Kidney (tissue), 13 donors: ENCODE measurements at regions not wholly inside any gene's neighbourhood (a gene's known extent, or its start where the extent isn't known, plus 50 kb on each side); places are given as distances from the start of the nearest gene placed in this dataset.
"Not testable (repeated sequence)": the region's sequence is repeated elsewhere in the genome, so short reads cannot be mapped to it uniquely, and the experiment has no call there.

ENCODE experiments used
- DNase-seq, 5 donors: peaks; one replicate each; pipeline ENCODE4 v3.0.0-alpha.2; 2013 to 2020
- FAIRE-seq: peaks from 2 replicates; lab custom pipeline; 2012; peaks lifted over from hg19 to GRCh38; lab: Jason Lieb, UNC
- H3K27ac ChIP-seq, 2 donors: one replicate each; pipeline ENCODE4 v1.7.0; 2013; ENCODE audit warnings: low read depth in 2 of 2, low read length in 2 of 2, inconsistent platforms in 1 of 2
- H3K27me3 ChIP-seq: one replicate; pipeline ENCODE4 v1.7.1; 2013; ENCODE audit warnings: low read length, inconsistent platforms; ENCODE audit not compliant: control insufficient read depth, insufficient read depth
- H3K36me3 ChIP-seq, 3 donors: one replicate each; pipeline versions ENCODE4 v1.7.0 to v1.7.1; 2013; ENCODE audit warnings: low read length in 3 of 3, control low read depth in 1 of 3, inconsistent platforms in 1 of 3; ENCODE audit not compliant: insufficient read depth in 3 of 3, control insufficient read depth in 2 of 3
- H3K4me1 ChIP-seq, 3 donors: one replicate each; pipeline versions ENCODE4 v1.7.0 to v1.7.1; 2013; ENCODE audit warnings: low read length in 3 of 3, inconsistent platforms in 1 of 3, low read depth in 1 of 3; ENCODE audit not compliant: control insufficient read depth in 2 of 3, insufficient read depth in 2 of 3
- H3K4me3 ChIP-seq, 3 donors: one replicate each; pipeline versions ENCODE4 v1.7.0 to v1.8.1; 2013; ENCODE audit warnings: low read length in 3 of 3, control low read depth in 1 of 3, inconsistent platforms in 1 of 3
- H3K9ac ChIP-seq, 3 donors: one replicate each; pipeline versions ENCODE4 v1.7.0 to v1.7.1; 2013; ENCODE audit warnings: low read length in 3 of 3, control low read depth in 1 of 3, inconsistent platforms in 1 of 3
- H3K9me3 ChIP-seq, 3 donors: one replicate each; pipeline versions ENCODE4 v1.7.0 to v1.7.1; 2013; ENCODE audit warnings: low read length in 3 of 3, control low read depth in 1 of 3, inconsistent platforms in 1 of 3; ENCODE audit not compliant: control insufficient read depth in 2 of 3, insufficient read depth in 1 of 3
- intact Hi-C: fragments of 100-400 bp; cut with DNase I; formaldehyde crosslinking; loops from one replicate; pipeline ENCODE4 v1.11.1; 2022
- TF ChIP-seq, protein P1 (sequence below): IDR thresholded peaks from 3 replicates; pipeline ENCODE4 v1.5.1; 2012; ENCODE audit warnings: mild to moderate bottlenecking, moderate library complexity, borderline replicate concordance; ENCODE audit not compliant: insufficient read depth; ENCODE audit errors: extremely low read depth
- donor health status: control.
- donor health status: control.
- donor health status: control.
- donor health status: control.
- donor health status: control.
- donor health status: DM: yes; HTN: yes; CAD: no.
- donor health status: Normal renal cell carcinoma (clear cell type).

DNA sequence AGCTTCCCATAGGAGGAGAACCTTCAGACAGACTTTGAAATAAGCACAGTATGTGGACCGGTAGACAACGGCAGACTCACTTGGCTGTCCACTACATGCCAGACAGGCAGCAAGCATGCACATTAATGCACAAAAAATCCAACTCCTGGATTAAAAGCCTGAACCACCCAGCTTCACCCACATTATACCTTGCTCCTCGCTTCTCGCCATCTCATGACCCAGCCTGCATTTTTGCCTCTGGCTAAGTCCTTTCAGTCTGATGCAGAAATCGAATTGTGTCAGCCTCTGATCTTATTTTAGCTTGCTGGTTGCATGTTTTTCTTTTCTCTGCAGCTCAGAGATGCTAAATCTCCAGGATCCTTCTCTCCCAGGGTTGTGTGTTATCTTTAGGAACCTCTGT lies 358.7 kb downstream of the RFC3 start:
- intact Hi-C loops: no loop called here
- DNase-seq (peak in 1 of 5 donors; percentile 4), FAIRE-seq (no peak)
- no peaks in the 10 kb centered on the region for H3K36me3 ChIP-seq
- H3K27ac ChIP-seq: no peak overlapping the region
- H3K9ac ChIP-seq: no peak overlapping the region
- TF ChIP-seq, protein P1, sequence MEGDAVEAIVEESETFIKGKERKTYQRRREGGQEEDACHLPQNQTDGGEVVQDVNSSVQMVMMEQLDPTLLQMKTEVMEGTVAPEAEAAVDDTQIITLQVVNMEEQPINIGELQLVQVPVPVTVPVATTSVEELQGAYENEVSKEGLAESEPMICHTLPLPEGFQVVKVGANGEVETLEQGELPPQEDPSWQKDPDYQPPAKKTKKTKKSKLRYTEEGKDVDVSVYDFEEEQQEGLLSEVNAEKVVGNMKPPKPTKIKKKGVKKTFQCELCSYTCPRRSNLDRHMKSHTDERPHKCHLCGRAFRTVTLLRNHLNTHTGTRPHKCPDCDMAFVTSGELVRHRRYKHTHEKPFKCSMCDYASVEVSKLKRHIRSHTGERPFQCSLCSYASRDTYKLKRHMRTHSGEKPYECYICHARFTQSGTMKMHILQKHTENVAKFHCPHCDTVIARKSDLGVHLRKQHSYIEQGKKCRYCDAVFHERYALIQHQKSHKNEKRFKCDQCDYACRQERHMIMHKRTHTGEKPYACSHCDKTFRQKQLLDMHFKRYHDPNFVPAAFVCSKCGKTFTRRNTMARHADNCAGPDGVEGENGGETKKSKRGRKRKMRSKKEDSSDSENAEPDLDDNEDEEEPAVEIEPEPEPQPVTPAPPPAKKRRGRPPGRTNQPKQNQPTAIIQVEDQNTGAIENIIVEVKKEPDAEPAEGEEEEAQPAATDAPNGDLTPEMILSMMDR: no peak
- no peaks in the 10 kb centered on the region for H3K9me3 ChIP-seq
- H3K4me1 ChIP-seq: no peaks in the 10 kb centered on the region
- no peaks in the 10 kb centered on the region for H3K27me3 ChIP-seq
- no peak overlapping the region for H3K4me3 ChIP-seq

DNA sequence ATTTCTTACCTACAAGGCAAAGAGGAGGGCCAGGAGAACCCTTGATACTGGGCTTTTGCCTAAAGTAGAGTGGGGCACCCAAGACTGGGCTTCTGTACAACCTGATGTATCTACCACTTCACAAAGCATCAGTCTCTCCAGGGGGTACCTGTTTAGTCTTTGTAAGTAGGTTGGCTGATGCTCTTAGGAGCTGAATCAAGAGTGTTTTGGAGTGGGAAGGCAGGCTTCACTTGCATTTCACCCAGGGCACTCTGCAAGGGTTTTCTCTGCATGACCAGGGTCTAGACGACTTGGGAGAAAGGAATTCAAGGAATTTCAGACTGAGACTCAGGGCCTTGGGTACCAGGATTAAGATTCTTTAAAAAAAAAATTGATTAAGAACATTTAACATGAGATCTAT lies 361.5 kb downstream of the RFC3 start:
- Histone ChIP-seq H3K4me3 (no peak overlapping the region), H3K9me3 (no peaks in the 10 kb centered on the region), H3K27me3 (no peaks in the 10 kb centered on the region), H3K36me3 (no peaks in the 10 kb centered on the region), H3K27ac (no peak overlapping the region), H3K4me1 (no peaks in the 10 kb centered on the region), H3K9ac (no peak overlapping the region)
- FAIRE-seq: no peak
- no peak for DNase-seq
- TF ChIP-seq, protein P1: no peak
- intact Hi-C loops: no loop called here

DNA sequence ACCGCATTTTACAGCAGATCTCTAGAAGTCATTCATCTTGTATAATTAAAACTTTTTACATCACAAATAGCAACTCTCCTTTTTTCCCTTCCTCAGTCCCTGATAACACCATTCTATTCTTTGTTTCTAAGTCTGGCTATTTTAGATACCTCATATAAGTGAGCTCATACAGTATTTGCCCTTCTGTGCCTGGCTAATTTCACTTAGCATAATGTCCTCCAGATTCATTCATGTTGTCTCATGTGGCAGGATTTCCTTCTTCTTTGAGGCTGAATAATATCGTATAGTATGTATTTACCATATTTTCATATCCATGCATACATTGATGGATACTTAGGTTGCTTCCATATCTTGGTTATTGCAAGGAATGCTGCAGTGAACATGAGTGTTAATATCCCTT lies 362.0 kb downstream of the RFC3 start:
- FAIRE-seq (no peak), DNase-seq (no peak)
- intact Hi-C loops: no loop called here
- H3K9me3 ChIP-seq: no peaks in the 10 kb centered on the region
- H3K9ac ChIP-seq: no peak overlapping the region
- no peaks in the 10 kb centered on the region for H3K36me3 ChIP-seq
- TF ChIP-seq, protein P1: no peak
- no peaks in the 10 kb centered on the region for H3K27me3 ChIP-seq
- H3K27ac ChIP-seq: no peak overlapping the region
- no peaks in the 10 kb centered on the region for H3K4me1 ChIP-seq
- H3K4me3 ChIP-seq: no peak overlapping the region

DNA sequence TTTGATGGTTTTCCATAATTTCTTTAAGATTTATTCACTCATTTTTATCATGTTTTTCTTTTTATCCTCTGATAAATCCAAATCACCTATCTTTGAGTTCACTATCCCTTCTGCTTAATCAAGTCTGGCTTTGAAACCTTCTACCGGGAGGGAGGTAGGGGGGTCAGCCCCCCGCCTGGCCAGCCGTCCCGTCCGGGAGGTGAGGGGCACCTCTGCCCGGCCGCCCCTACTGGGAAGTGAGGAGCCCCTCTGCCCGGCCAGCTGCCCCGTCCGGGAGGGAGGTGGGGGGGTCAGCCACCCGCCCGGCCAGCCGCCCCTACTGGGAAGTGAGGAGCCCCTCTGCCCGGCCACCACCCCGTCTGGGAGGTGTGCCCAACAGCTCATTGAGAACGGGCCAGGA lies 363.3 kb downstream of the RFC3 start:
- H3K36me3 ChIP-seq, H3K4me3 ChIP-seq, intact Hi-C loops, H3K9ac ChIP-seq, H3K9me3 ChIP-seq, DNase-seq, FAIRE-seq, H3K27me3 ChIP-seq, H3K4me1 ChIP-seq, H3K27ac ChIP-seq: not testable (repeated sequence)
